ENCODE measurements at regions not wholly inside any gene's neighbourhood (a gene's known extent, or its start where the extent isn't known, plus 50 kb on each side); places are given as distances from the start of the nearest gene placed in this dataset.

- TF ChIP-seq CC2D1A (IDR thresholded peaks at IDR 0.05) (no peak), NFATC3 (IDR thresholded peaks at IDR 0.05) (no peak), STAT6 (CRISPR knock-in tag; IDR thresholded peaks at IDR 0.05) (no peak), MAFK (IDR thresholded peaks at IDR 0.05; ENCODE audit: low read length) (no peak)
Observed at GRCh38 chr12:19922717-19923116, 445.6 kb upstream of the PDE3A start (continued).

GRCh38 chr12:19924360-19924759 lies 444.0 kb upstream of the PDE3A start:
- Histone ChIP-seq H3K9ac (ENCODE audit: insufficient read depth in 1 of 2, low read depth in 2 of 2, low read length in 2 of 2) (no peak overlapping the region), H3K9me1 (ENCODE audit: control insufficient read depth, insufficient read depth, low read length) (no peaks in the 10 kb centered on the region), H3K36me3 (ENCODE audit: control insufficient read depth, insufficient read depth, low read length) (no peaks in the 10 kb centered on the region), H3K79me2 (ENCODE audit: control insufficient read depth, insufficient read depth, low read length) (no peaks in the 10 kb centered on the region), H4K20me1 (replicated peaks; ENCODE audit: control insufficient read depth, insufficient read depth, low read length) (no peaks in the 10 kb centered on the region), H2AFZ (ENCODE audit: low read depth, low read length) (no peak overlapping the region), H3K4me2 (ENCODE audit: insufficient read depth, low read length) (no peak overlapping the region), H3K4me3 (no peak overlapping the region), H3K4me1 (replicated peaks in 1 of 2; ENCODE audit: control insufficient read depth in 2 of 2, insufficient read depth in 2 of 2, low read length in 2 of 2) (no peaks in the 10 kb centered on the region), H3K27ac (ENCODE audit: extremely low read depth, low read depth, low read length) (no peak overlapping the region), H3K27me3 (ENCODE audit: control insufficient read depth in 2 of 2, insufficient read depth in 2 of 2, low read length in 2 of 2) (no peaks in the 10 kb centered on the region), H3K9me3 (replicated peaks; ENCODE audit: control insufficient read depth, insufficient read depth, low read depth, low read length) (no peaks in the 10 kb centered on the region)
- intact Hi-C loops (cut with micrococcal nuclease) (no loop called here), in situ Hi-C loops (cut with MboI) (no loop called here)
- DNase-seq (ENCODE audit: extremely low read depth in 1 of 4, low spot score in 3 of 4) (no peak), FAIRE-seq (no peak), ATAC-seq (no peak)
- ChIA-PET CTCF (ENCODE audit: low intra/inter-chr PET ratio) (no interaction called here), POLR2A (no interaction called here)
- TF ChIP-seq ZNF778 (CRISPR knock-in tag; IDR thresholded peaks at IDR 0.05) (no peak), HNRNPLL (IDR thresholded peaks at IDR 0.05; ENCODE audit: low read depth, low read length, poor library complexity, severe bottlenecking) (no peak), MAFG (tag; conservative IDR thresholded peaks at IDR 0.05) (no peak), TFE3 (CRISPR knock-in tag; IDR thresholded peaks at IDR 0.05) (no peak), NR2C1 (IDR thresholded peaks at IDR 0.05) (no peak), NR2C1 (tag; IDR thresholded peaks at IDR 0.05) (no peak), HNRNPK (IDR thresholded peaks at IDR 0.05; ENCODE audit: low read depth, low read length, poor library complexity, severe bottlenecking) (no peak), ZNF274 (IDR thresholded peaks at IDR 0.05; ENCODE audit: borderline replicate concordance, low read depth, low read length) (no peak), BRD9 (IDR thresholded peaks at IDR 0.05; ENCODE audit: low read depth, partially characterized antibody) (no peak), NELFE (IDR thresholded peaks at IDR 0.05; ENCODE audit: insufficient read depth, insufficient read length) (no peak), ZNF77 (CRISPR knock-in tag; IDR thresholded peaks at IDR 0.05) (no peak)
- BruUV-seq (replicated peaks), result no TSS peak

All from K562 (cell line).